ENCODE measurements at regions not wholly inside any gene's neighbourhood (a gene's known extent, or its start where the extent isn't known, plus 50 kb on each side); places are given as distances from the start of the nearest gene placed in this dataset.

DNA sequence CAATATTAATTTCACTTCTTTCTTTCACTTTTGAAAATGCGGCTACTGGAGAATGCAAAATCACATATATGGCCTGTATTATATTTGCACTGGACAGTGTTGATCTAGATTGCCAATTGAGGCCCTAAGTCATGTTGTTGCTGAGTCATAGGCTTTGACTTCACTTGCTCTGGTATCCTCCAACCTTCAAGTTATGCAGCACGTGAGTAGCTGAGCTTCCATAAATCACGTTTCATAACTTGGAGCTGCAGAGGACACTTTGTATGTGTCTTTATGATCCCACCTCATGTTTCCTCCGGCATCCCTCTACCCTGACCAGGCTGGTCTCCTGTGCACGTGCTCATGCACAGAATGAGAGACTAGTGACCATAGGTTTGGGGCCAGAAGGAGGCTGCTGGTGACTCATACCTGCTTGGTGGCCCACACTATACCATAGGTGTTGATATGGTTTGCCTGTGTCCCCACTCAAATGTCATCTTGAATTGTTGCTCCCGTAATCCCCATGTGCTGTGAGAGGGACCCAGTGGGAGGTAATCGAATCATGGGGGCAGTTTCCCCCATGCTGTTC, 103.0 kb upstream of the TSPAN2 start:
- TF ChIP-seq YY1 (IDR thresholded peaks at IDR 0.05; ENCODE audit: insufficient read depth, insufficient read length) (no peak), SUZ12 (IDR thresholded peaks at IDR 0.05; ENCODE audit: extremely low read depth, insufficient read depth, insufficient read length) (no peak)
